ENCODE measurements at regions not wholly inside any gene's neighbourhood (a gene's known extent, or its start where the extent isn't known, plus 50 kb on each side); places are given as distances from the start of the nearest gene placed in this dataset.

GRCh38 chr16:51440131-51440889, 289.2 kb upstream of the SALL1 start:
- H3K9me3 ChIP-seq (ENCODE audit: control insufficient read depth, insufficient read depth, low read length), result no peaks in the 10 kb centered on the region
- no peaks in the 10 kb centered on the region for H3K36me3 ChIP-seq (ENCODE audit: insufficient read depth, low read length)
- H3K4me1 ChIP-seq (ENCODE audit: insufficient read depth, low read length), result peaks cover 29% of the 10 kb centered on the region
- H3K9ac ChIP-seq (ENCODE audit: low read depth, low read length), result peak overlapping the region; percentile 72; the same call in 1 of the 2 replicates

GRCh38 chr16:51439271-51439670, 288.2 kb upstream of the SALL1 start:
- peaks cover 29% of the 10 kb centered on the region for H3K4me1 ChIP-seq (ENCODE audit: insufficient read depth, low read length)

GRCh38 chr16:51436742-51437141, 285.7 kb upstream of the SALL1 start:
- no peaks in the 10 kb centered on the region for H3K9me3 ChIP-seq (ENCODE audit: control insufficient read depth, insufficient read depth, low read length)
- no peaks in the 10 kb centered on the region for H3K36me3 ChIP-seq (ENCODE audit: insufficient read depth, low read length)
- no peak overlapping the region for H3K9ac ChIP-seq (ENCODE audit: low read depth, low read length)
- peaks cover 17% of the 10 kb centered on the region for H3K4me1 ChIP-seq (ENCODE audit: insufficient read depth, low read length)

More at GRCh38 chr16:51439271-51439670, 288.2 kb upstream of the SALL1 start:
- Histone ChIP-seq H3K9me3 (ENCODE audit: control insufficient read depth, insufficient read depth, low read length) (no peaks in the 10 kb centered on the region), H3K36me3 (ENCODE audit: insufficient read depth, low read length) (no peaks in the 10 kb centered on the region), H3K9ac (ENCODE audit: low read depth, low read length) (no peak overlapping the region)

- Histone ChIP-seq H3K4me1 (ENCODE audit: insufficient read depth, low read length) (peaks cover 11% of the 10 kb centered on the region; the same call in 1 of the 2 replicates), H3K9ac (ENCODE audit: low read depth, low read length) (no peak overlapping the region), H3K9me3 (ENCODE audit: control insufficient read depth, insufficient read depth, low read length) (no peaks in the 10 kb centered on the region), H3K36me3 (ENCODE audit: insufficient read depth, low read length) (no peaks in the 10 kb centered on the region)
These were observed 283.6 kb upstream of the SALL1 start for GRCh38 chr16:51434567-51435198.

GRCh38 chr16:51433599-51433998, 282.5 kb upstream of the SALL1 start:
- H3K9ac ChIP-seq (ENCODE audit: low read depth, low read length), result no peak overlapping the region
- no peaks in the 10 kb centered on the region for H3K36me3 ChIP-seq (ENCODE audit: insufficient read depth, low read length)
- peaks cover 9% of the 10 kb centered on the region; the same call in 1 of the 2 replicates for H3K4me1 ChIP-seq (ENCODE audit: insufficient read depth, low read length)
- no peaks in the 10 kb centered on the region for H3K9me3 ChIP-seq (ENCODE audit: control insufficient read depth, insufficient read depth, low read length)

DNA sequence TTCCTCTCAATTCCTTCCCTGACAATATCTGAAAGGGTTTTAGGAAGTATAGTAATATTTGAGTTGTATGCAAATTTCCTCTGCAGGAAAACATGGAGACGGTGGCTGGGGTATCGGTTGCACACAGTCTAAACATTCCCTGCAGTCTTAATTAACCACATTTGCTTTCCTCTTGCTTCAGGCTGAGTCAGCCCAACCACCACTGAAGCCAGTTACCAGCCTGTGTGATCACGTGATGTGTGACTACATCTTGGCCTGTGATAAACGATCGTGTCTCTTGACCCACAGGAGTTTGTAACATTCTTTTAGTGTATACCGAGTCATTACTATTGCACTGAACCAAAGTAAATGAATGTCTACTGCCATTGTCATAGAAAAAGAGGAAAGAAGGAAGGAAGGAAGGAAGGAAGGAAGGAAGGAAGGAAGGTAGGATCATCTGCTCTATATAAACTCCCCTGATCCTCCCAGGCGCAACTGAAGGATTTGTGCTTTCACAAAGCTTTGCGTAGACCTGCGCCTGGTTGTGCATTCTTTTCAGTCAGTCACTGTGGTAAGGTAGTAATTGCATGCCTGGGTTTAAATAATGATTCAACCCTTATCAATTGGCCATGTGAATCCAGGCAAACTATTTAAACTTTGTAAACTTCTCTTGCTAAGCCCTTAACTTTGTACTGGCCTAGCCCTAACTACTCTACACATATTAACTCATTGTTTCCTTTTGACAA, 280.6 kb upstream of the SALL1 start:
- Histone ChIP-seq H3K9ac (ENCODE audit: low read depth, low read length) (no peak overlapping the region), H3K36me3 (ENCODE audit: insufficient read depth, low read length) (no peaks in the 10 kb centered on the region), H3K4me1 (ENCODE audit: insufficient read depth, low read length) (0 out of 2 replicates have a peak, but pooled peaks cover 6% of the 10 kb centered on the region), H3K9me3 (ENCODE audit: control insufficient read depth, insufficient read depth, low read length) (no peaks in the 10 kb centered on the region)

- no peaks in the 10 kb centered on the region for H3K36me3 ChIP-seq (ENCODE audit: insufficient read depth, low read length)
- no peaks in the 10 kb centered on the region for H3K9me3 ChIP-seq (ENCODE audit: control insufficient read depth, insufficient read depth, low read length)
- H3K4me1 ChIP-seq (ENCODE audit: insufficient read depth, low read length), result peaks cover 6% of the 10 kb centered on the region; the same call in 1 of the 2 replicates
- H3K9ac ChIP-seq (ENCODE audit: low read depth, low read length), result no peak overlapping the region
These were observed 279.8 kb upstream of the SALL1 start for GRCh38 chr16:51430716-51431369.

DNA sequence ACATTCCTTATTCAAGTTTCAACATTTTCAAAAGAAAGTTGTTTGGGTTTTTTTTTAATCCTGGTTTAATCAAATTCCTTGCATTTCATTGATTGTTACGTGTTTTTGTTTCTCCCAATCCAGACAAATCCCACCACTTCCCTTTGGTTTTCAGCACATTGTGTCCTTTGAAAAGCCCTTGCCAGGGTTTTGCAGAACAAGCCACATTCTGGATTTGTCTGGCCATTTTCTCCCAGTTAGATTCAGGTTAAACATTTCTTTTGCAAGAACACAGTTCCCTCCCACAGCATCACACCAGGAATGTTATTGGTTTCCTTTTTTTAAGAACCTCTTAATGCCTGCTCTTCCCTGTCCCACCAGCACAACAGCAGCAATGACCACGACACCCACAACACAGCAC, 278.0 kb upstream of the SALL1 start:
- Histone ChIP-seq H3K9me3 (ENCODE audit: control insufficient read depth, insufficient read depth, low read length) (no peaks in the 10 kb centered on the region), H3K9ac (ENCODE audit: low read depth, low read length) (no peak overlapping the region), H3K36me3 (ENCODE audit: insufficient read depth, low read length) (no peaks in the 10 kb centered on the region)

DNA sequence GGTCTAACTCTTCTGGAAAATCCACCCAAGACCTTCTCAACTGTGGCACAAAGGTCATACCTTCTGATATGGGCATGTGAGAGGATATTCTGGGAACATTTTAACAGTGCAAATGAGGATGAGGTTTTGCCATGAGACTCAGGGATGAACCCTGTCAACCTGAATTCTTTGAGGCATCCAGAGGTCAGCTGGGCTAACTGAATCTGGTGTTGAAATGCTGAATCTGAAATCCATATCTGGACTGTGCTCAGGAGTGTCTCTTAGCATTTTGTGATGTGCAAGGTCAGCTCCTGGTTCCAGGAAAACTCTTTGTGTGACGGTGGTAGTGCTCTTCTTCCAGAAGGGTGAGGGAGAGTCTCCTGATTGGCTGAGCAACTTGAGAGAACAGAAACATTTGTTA, 276.0 kb upstream of the SALL1 start:
- Histone ChIP-seq H3K9ac (ENCODE audit: low read depth, low read length) (no peak overlapping the region), H3K9me3 (ENCODE audit: control insufficient read depth, insufficient read depth, low read length) (no peaks in the 10 kb centered on the region), H3K4me1 (ENCODE audit: insufficient read depth, low read length) (peaks cover 6% of the 10 kb centered on the region; the same call in 1 of the 2 replicates), H3K36me3 (ENCODE audit: insufficient read depth, low read length) (no peaks in the 10 kb centered on the region)

More for the DNA sequence above, 278.0 kb upstream of the SALL1 start:
- H3K4me1 ChIP-seq (ENCODE audit: insufficient read depth, low read length), result peaks cover 6% of the 10 kb centered on the region; the same call in 1 of the 2 replicates

GRCh38 chr16:51426276-51426675, 275.2 kb upstream of the SALL1 start:
- Histone ChIP-seq H3K4me1 (ENCODE audit: insufficient read depth, low read length) (peaks cover 4% of the 10 kb centered on the region; the same call in 1 of the 2 replicates), H3K36me3 (ENCODE audit: insufficient read depth, low read length) (no peaks in the 10 kb centered on the region), H3K9ac (ENCODE audit: low read depth, low read length) (no peak overlapping the region), H3K9me3 (ENCODE audit: control insufficient read depth, insufficient read depth, low read length) (no peaks in the 10 kb centered on the region)

DNA sequence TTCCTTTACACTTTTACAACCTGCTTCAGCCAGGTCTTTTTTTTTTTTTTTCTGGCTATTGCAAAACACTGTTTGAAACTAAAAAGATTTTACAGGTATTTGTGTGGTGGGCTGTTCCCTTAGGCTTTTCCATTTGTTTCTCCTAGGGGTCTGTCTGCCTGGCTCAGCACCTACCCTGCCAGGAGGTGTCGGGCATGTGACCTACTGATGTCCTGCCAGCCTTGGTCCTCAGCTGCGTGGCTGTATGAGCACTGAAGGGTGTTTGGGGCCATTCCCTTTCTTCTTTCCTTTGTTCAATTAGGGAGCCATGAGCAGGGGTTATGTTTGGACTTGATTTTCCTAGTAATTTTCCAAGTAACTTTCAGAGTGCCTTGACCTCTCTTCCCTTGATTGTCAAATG, 269.2 kb upstream of the SALL1 start:
- Histone ChIP-seq H3K4me1 (ENCODE audit: insufficient read depth, low read length) (no peaks in the 10 kb centered on the region; the same call in 1 of the 2 replicates), H3K36me3 (ENCODE audit: insufficient read depth, low read length) (no peaks in the 10 kb centered on the region), H3K9ac (ENCODE audit: low read depth, low read length) (no peak overlapping the region), H3K9me3 (ENCODE audit: control insufficient read depth, insufficient read depth, low read length) (no peaks in the 10 kb centered on the region)

GRCh38 chr16:51419768-51420167, 268.7 kb upstream of the SALL1 start:
- Histone ChIP-seq H3K36me3 (ENCODE audit: insufficient read depth, low read length) (no peaks in the 10 kb centered on the region), H3K9ac (ENCODE audit: low read depth, low read length) (no peak overlapping the region)

DNA sequence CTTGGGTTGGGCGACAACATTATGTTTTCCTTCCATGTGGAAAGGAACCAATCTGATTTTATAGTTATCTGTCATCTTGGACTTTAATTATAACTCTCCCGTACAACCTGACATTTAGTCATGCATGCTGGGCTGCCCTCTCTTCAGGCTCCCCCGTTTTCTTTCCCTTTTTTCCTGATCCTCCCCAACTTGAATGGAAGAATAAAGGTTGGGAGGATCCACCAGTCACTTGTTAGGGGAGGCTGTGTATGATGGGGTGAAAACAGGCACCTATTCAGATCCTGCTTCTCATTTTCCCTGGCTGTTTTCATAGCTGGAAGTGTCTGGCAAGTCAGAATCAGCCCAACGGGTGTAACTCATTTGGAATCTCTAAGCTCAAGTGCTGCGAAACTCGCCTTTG, 267.2 kb upstream of the SALL1 start:
- H3K36me3 ChIP-seq (ENCODE audit: insufficient read depth, low read length), result no peaks in the 10 kb centered on the region
- H3K9me3 ChIP-seq (ENCODE audit: control insufficient read depth, insufficient read depth, low read length), result no peaks in the 10 kb centered on the region
- no peak overlapping the region for H3K9ac ChIP-seq (ENCODE audit: low read depth, low read length)
- H3K4me1 ChIP-seq (ENCODE audit: insufficient read depth, low read length), result no peaks in the 10 kb centered on the region; the same call in 1 of the 2 replicates

More at GRCh38 chr16:51419768-51420167, 268.7 kb upstream of the SALL1 start:
- Histone ChIP-seq H3K4me1 (ENCODE audit: insufficient read depth, low read length) (no peaks in the 10 kb centered on the region; the same call in 1 of the 2 replicates), H3K9me3 (ENCODE audit: control insufficient read depth, insufficient read depth, low read length) (no peaks in the 10 kb centered on the region)

DNA sequence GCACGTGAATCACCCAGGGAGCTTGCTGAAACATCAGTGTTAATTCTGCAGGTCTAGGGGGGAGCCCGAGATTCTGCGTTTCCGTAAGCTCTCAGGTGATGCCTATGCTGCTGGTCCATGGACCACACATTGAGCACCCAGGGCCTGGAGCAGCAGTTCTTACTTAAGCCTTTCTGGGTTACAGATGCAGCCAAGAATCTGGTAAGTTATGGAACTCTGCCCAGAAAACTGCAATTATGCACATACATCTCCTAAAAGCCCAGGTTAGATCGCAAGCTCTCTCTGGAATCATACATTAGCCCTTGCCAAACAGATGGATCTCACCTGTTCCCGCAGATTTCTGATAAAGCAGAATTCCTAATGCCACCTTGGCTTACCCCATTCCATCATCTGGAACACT, 265.9 kb upstream of the SALL1 start:
- H3K9ac ChIP-seq (ENCODE audit: low read depth, low read length), result no peak overlapping the region
- H3K9me3 ChIP-seq (ENCODE audit: control insufficient read depth, insufficient read depth, low read length), result no peaks in the 10 kb centered on the region
- no peaks in the 10 kb centered on the region; the same call in 1 of the 2 replicates for H3K4me1 ChIP-seq (ENCODE audit: insufficient read depth, low read length)
- no peaks in the 10 kb centered on the region for H3K36me3 ChIP-seq (ENCODE audit: insufficient read depth, low read length)
